OCI-LY3 (cell line): ENCODE measurements at regions not wholly inside any gene's neighbourhood (a gene's known extent, or its start where the extent isn't known, plus 50 kb on each side); places are given as distances from the start of the nearest gene placed in this dataset.

ENCODE experiments used
- H2AFZ ChIP-seq: fragments of 200-600, 300-600 bp; shearing (Covaris generic); 2 replicates; pipeline ENCODE4 v1.6.0; 2014; ENCODE audit warnings: antibody characterized with exemption, low read depth, low read length
- H3K27ac ChIP-seq: fragments of 200-600, 300-600 bp; sonication (generic); 2 replicates; pipeline ENCODE4 v1.5.1; 2014; ENCODE audit warnings: mild to moderate bottlenecking, low read length, moderate library complexity, mixed read lengths
- H3K27me3 ChIP-seq: fragments of 200-600, 300-600 bp; sonication (generic); 2 replicates; pipeline ENCODE4 v1.6.1; 2014; ENCODE audit warnings: low read depth, low read length, mixed read lengths
- H3K36me3 ChIP-seq: fragments of 200-600, 300-600 bp; sonication (generic); replicated peaks from 2 replicates; pipeline ENCODE3; 2014; ENCODE audit warnings: low read depth, low read length, mixed read lengths
- H3K4me1 ChIP-seq: fragments of 300-600, 200-600 bp; sonication (generic); 2 replicates; pipeline ENCODE4 v1.6.1; 2014; ENCODE audit warnings: low read length, mixed read lengths
- H3K4me2 ChIP-seq: fragments of 200-600, 300-600 bp; sonication (generic); 2 replicates; pipeline ENCODE4 v1.6.1; 2014; ENCODE audit warnings: low read length, mixed read lengths
- H3K4me3 ChIP-seq: fragments of 300-600, 200-600 bp; sonication (generic); 2 replicates; pipeline ENCODE4 v1.5.1; 2014; ENCODE audit warnings: antibody characterized with exemption, mild to moderate bottlenecking, low read length, moderate library complexity
- H3K79me2 ChIP-seq: fragments of 300-600, 200-600 bp; shearing (Covaris generic); 2 replicates; pipeline ENCODE4 v1.6.1; 2014; ENCODE audit warnings: mild to moderate bottlenecking, low read length, mixed read lengths
- H3K9ac ChIP-seq: fragments of 300-600, 200-600 bp; shearing (Covaris generic); 2 replicates; pipeline ENCODE4 v1.6.0; 2014; ENCODE audit warnings: mild to moderate bottlenecking, low read length, moderate library complexity
- H3K9me3 ChIP-seq: fragments of 200-600, 300-600 bp; shearing (Covaris generic); 2 replicates; pipeline ENCODE4 v1.6.1; 2014; ENCODE audit warnings: low read length, mixed read lengths; ENCODE audit not compliant: insufficient read depth
- H4K20me1 ChIP-seq: fragments of 200-600, 300-600 bp; sonication (generic); 2 replicates; pipeline ENCODE4 v1.6.1; 2016; ENCODE audit warnings: low read length, mixed read lengths; ENCODE audit not compliant: insufficient read depth
- CTCF ChIP-seq: fragments of 200-600, 300-600 bp; sonication (generic); IDR thresholded peaks from 2 replicates; pipeline ENCODE4 v1.5.1; 2014; ENCODE audit warnings: antibody characterized with exemption, low read length, low read depth
- EZH2phosphoT487 ChIP-seq: fragments of 200-600 bp; shearing (Covaris generic); IDR thresholded peaks from 2 replicates; pipeline ENCODE4 v1.6.1; 2018; ENCODE audit warnings: antibody characterized with exemption, mixed run types, low read depth

DNA sequence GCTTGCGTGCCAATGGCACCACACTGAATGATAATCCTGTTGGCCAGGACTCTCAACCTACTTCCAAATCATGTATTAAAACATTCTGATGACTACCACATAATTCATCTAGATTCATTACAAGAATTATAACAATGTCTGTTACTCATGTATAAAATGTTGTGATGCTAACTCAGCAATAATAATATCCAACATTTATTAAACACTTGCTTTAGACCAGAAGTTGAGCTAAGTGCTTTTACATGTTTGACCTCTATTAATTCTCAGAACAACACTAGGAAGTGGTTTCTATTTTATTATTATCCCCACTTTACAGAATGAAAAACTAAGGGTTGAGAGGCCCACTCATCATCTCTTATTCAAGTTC is 178.4 kb downstream of the LNPK start:
- Histone ChIP-seq H3K9ac (no peak overlapping the region), H3K79me2 (no peaks in the 10 kb centered on the region), H3K4me1 (no peaks in the 10 kb centered on the region), H3K4me3 (no peak overlapping the region), H2AFZ (no peak overlapping the region), H3K27ac (no peak overlapping the region), H3K4me2 (no peak overlapping the region), H3K9me3 (no peaks in the 10 kb centered on the region), H4K20me1 (no peaks in the 10 kb centered on the region), H3K27me3 (0 out of 2 replicates have a peak, but pooled peaks cover 2% of the 10 kb centered on the region), H3K36me3 (no peaks in the 10 kb centered on the region)
- TF ChIP-seq CTCF, result no peak
- TF ChIP-seq EZH2phosphoT487, result no peak

DNA sequence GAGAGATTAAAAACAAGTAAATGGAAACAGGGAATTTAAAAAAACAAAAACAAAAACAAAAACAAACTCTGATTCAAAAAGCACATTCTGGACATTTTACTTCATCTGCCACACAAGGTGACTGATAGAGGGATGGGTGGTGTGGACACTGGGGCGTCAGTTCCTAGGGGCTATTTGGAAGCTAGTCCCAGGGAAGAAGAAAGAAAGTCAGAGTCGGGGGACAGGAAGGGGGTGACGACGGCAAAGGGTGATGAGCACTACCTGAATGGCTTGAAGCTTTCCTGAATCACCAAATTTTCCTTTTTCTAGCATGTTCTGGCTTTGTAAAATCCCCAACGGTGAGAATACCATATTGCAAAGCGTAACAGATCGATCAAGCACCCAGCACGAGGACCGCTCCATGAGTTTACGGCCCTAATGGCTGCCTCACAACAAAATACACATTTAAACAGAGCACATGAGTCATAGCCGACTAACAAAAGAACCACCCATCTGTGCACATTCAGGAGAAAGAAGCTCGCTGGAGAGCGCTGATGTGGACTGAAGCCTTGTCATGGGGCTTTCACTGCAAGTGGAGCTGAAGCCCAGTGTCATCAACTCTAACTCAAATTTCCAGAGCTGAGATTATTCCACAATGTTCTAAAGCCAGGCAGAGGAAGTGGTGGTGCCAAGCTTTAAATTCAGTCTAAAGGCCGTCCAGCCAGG is 178.9 kb downstream of the LNPK start:
- no peaks in the 10 kb centered on the region for H3K9me3 ChIP-seq
- H3K36me3 ChIP-seq, result no peaks in the 10 kb centered on the region
- H3K27me3 ChIP-seq, result 0 out of 2 replicates have a peak, but pooled peaks cover 2% of the 10 kb centered on the region
- H2AFZ ChIP-seq, result no peak overlapping the region
- H3K27ac ChIP-seq, result no peak overlapping the region
- H3K4me3 ChIP-seq, result no peak overlapping the region
- no peaks in the 10 kb centered on the region for H4K20me1 ChIP-seq
- H3K79me2 ChIP-seq, result no peaks in the 10 kb centered on the region
- TF ChIP-seq CTCF, result no peak
- no peak for TF ChIP-seq EZH2phosphoT487
- no peak overlapping the region for H3K4me2 ChIP-seq
- no peaks in the 10 kb centered on the region for H3K4me1 ChIP-seq
- H3K9ac ChIP-seq, result no peak overlapping the region

DNA sequence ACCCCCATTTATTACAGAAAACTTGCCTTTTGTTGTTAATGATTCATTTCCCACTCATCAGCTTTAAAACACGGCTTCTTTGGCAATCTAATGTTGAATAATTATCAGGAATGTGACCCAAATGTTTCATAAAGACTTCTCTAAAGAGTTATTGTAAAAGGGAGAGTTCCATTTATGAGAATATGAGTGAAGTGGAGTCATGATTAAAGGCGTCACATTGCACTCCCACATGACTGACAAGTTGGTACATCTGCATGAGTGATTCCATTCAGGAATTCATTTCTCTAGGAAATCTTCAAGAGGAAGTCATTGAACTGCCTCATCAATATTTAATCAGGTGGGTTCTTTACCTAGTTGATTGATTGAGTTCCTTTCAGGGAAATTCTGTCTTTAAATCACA is 184.8 kb downstream of the LNPK start:
- no peak overlapping the region for H3K27ac ChIP-seq
- H3K36me3 ChIP-seq, result no peaks in the 10 kb centered on the region
- no peak overlapping the region for H3K9ac ChIP-seq
- no peak overlapping the region for H3K4me2 ChIP-seq
- H2AFZ ChIP-seq, result no peak overlapping the region
- H4K20me1 ChIP-seq, result no peaks in the 10 kb centered on the region
- no peaks in the 10 kb centered on the region for H3K79me2 ChIP-seq
- 0 out of 2 replicates have a peak, but pooled peaks cover 2% of the 10 kb centered on the region for H3K27me3 ChIP-seq
- H3K4me1 ChIP-seq, result no peaks in the 10 kb centered on the region
- H3K4me3 ChIP-seq, result no peak overlapping the region
- no peaks in the 10 kb centered on the region; the same call in 1 of the 2 replicates for H3K9me3 ChIP-seq
- no peak for TF ChIP-seq EZH2phosphoT487
- TF ChIP-seq CTCF, result no peak

DNA sequence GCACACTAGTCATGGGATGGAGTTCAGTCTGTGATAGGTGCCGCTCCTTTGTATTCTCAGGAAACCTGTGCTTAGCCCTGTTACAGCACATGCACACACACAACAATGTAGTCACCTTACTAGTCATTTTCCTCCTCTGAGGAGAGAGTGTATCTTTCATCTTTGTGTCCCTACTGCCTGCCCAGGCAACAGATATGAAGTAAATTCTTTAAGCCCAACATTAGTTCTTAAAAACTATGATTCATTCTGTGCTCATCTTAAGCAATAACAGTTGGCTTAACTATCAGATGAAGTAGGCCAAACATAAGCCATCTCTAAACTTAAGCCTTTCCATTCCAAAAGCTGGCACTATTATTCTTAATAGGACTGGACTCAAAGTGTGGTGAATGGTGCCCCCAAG is 186.5 kb downstream of the LNPK start:
- Histone ChIP-seq H4K20me1 (no peaks in the 10 kb centered on the region), H3K4me1 (no peaks in the 10 kb centered on the region), H3K4me2 (no peak overlapping the region), H3K9ac (no peak overlapping the region), H3K27me3 (0 out of 2 replicates have a peak, but pooled peaks cover 2% of the 10 kb centered on the region), H2AFZ (no peak overlapping the region), H3K36me3 (no peaks in the 10 kb centered on the region), H3K79me2 (no peaks in the 10 kb centered on the region), H3K4me3 (no peak overlapping the region), H3K9me3 (no peaks in the 10 kb centered on the region; the same call in 1 of the 2 replicates), H3K27ac (no peak overlapping the region)
- TF ChIP-seq EZH2phosphoT487 (no peak), CTCF (no peak)
